Immature natural killer cell (primary cell): ENCODE measurements at regions not wholly inside any gene's neighbourhood (a gene's known extent, or its start where the extent isn't known, plus 50 kb on each side); places are given as distances from the start of the nearest gene placed in this dataset.

Source experiments
- DNase-seq, 3 donors: peaks; one replicate each; pipeline ENCODE4 v3.0.0; 2022; ENCODE audit warnings: mixed read lengths in 1 of 3
- H3K27ac Mint-ChIP-seq, 6 donors: one replicate each; pipeline ENCODE4 v1.8.0; 2020; ENCODE audit warnings: mixed read lengths in 6 of 6, mild to moderate bottlenecking in 5 of 6, inconsistent platforms in 4 of 6, moderate library complexity in 3 of 6
- H3K27me3 Mint-ChIP-seq, 3 donors: one replicate each; pipeline ENCODE4 v1.8.0; 2020 to 2021; ENCODE audit warnings: low read depth in 3 of 3, mild to moderate bottlenecking in 3 of 3, mixed read lengths in 3 of 3, moderate library complexity in 3 of 3, inconsistent platforms in 1 of 3
- H3K36me3 Mint-ChIP-seq, 3 donors: one replicate each; pipeline ENCODE4 v1.8.0; 2020; ENCODE audit warnings: mixed read lengths in 3 of 3, inconsistent platforms in 2 of 3, mild to moderate bottlenecking in 2 of 3
- H3K4me1 Mint-ChIP-seq, 2 donors: one replicate each; pipeline ENCODE4 v1.8.0; 2020; ENCODE audit warnings: inconsistent platforms in 2 of 2, mild to moderate bottlenecking in 2 of 2, mixed read lengths in 2 of 2, moderate library complexity in 1 of 2
- H3K4me3 Mint-ChIP-seq, 5 donors: one replicate each; pipeline ENCODE4 v1.8.0; 2020; ENCODE audit warnings: mild to moderate bottlenecking in 5 of 5, mixed read lengths in 5 of 5, inconsistent platforms in 3 of 5, moderate library complexity in 3 of 5
- H3K9me3 Mint-ChIP-seq, 6 donors: one replicate each; pipeline ENCODE4 v1.8.0; 2020; ENCODE audit warnings: mild to moderate bottlenecking in 6 of 6, mixed read lengths in 6 of 6, inconsistent platforms in 4 of 6, moderate library complexity in 3 of 6

GRCh38 chr7:25384788-25385505 is 156.7 kb upstream of the NPVF start:
- H3K4me1 Mint-ChIP-seq = no peaks in the 10 kb centered on the region
- H3K9me3 Mint-ChIP-seq = peaks cover 0 to 2% (median 0%) of the 10 kb centered on the region in 6 donors
- no peaks in the 10 kb centered on the region for H3K36me3 Mint-ChIP-seq
- H3K27ac Mint-ChIP-seq = no peak overlapping the region
- no peak for DNase-seq
- H3K27me3 Mint-ChIP-seq = peaks cover 3 to 9% (median 9%) of the 10 kb centered on the region in 3 donors
- H3K4me3 Mint-ChIP-seq = no peak overlapping the region

DNA sequence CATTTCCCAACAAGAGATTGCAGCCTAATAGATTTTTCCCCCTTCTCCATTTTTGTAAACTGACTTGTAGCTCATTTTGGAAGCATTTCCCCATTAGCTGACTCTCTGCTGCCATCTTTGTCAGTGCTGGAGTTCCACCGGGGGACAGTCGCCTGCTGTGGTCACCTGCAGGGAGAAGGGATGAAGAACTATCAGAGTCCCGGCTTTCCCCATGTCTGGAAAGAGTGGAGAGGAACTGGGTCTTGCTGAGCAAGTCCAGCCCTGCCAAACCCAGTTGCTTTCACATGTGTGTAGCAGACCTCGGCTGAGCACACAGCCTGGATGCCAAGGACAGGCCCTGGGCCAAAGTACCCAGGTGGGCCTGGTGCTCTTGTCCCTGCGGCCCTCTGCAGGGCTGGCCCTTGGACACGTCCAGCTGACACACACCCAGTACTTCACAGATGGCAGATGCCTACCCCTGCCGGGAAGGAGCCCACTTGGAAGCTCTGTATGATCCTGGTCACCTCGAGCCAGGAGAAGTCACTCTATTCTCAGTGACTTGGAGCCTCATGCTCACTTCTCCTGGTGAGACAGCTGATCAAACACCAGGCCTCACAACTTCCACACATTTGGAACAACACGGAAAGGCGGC is 157.3 kb upstream of the NPVF start:
- H3K4me1 Mint-ChIP-seq = no peaks in the 10 kb centered on the region
- no peaks in the 10 kb centered on the region for H3K36me3 Mint-ChIP-seq
- no peak overlapping the region for H3K4me3 Mint-ChIP-seq
- peaks cover under 1 to 9% (median 9%) of the 10 kb centered on the region in 3 donors for H3K27me3 Mint-ChIP-seq
- H3K27ac Mint-ChIP-seq = no peak overlapping the region
- no peak for DNase-seq
- H3K9me3 Mint-ChIP-seq = peaks cover 0 to 2% (median 0%) of the 10 kb centered on the region in 6 donors

- H3K36me3 Mint-ChIP-seq = no peaks in the 10 kb centered on the region
- no peak for DNase-seq
- peaks cover 0 to 9% (median 7%) of the 10 kb centered on the region in 3 donors for H3K27me3 Mint-ChIP-seq
- H3K27ac Mint-ChIP-seq = no peak overlapping the region
- peaks cover 0 to 2% (median 0%) of the 10 kb centered on the region in 6 donors for H3K9me3 Mint-ChIP-seq
- no peaks in the 10 kb centered on the region for H3K4me1 Mint-ChIP-seq
- no peak overlapping the region for H3K4me3 Mint-ChIP-seq
These were observed 158.0 kb upstream of the NPVF start for GRCh38 chr7:25386311-25386744.

- H3K36me3 Mint-ChIP-seq = no peaks in the 10 kb centered on the region
- no peak for DNase-seq
- no peaks in the 10 kb centered on the region for H3K4me1 Mint-ChIP-seq
- H3K9me3 Mint-ChIP-seq = peaks cover 0 to 2% (median 0%) of the 10 kb centered on the region in 6 donors
- no peak overlapping the region for H3K27ac Mint-ChIP-seq
- no peak overlapping the region for H3K4me3 Mint-ChIP-seq
- peaks cover 0 to 13% (median 6%) of the 10 kb centered on the region in 3 donors for H3K27me3 Mint-ChIP-seq
These were observed 160.4 kb upstream of the NPVF start for GRCh38 chr7:25388681-25389080.

DNA sequence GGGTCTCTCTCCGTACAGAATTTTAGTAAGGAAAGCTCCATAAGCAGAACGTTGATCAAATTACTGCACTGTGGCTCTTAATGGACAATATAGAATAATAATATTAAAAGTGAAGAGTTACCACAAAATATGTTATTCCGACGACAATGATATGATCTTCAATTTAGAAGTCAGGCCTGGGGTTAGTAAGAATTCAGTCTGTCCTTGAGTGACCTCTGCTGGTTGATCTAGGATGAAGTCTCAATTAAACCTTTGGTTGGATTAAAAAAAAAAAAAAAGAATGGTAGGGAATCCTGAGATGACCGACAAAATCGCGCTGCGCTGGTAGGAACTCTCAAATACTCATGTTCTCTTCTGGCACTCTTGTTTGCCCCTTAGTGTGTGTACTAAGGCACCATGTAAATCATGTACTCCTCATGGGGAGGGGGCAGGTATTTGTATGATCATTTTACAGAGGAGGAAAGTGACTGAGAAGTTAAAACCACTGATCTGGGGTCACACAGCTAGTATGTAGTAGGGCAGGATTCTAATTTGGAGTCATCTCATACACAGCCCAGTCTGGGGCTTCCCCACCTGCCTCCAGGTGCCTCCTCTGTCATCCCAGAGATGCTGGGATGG is 161.3 kb upstream of the NPVF start:
- Mint-ChIP-seq H3K27ac (no peak overlapping the region), H3K36me3 (no peaks in the 10 kb centered on the region), H3K4me3 (no peak overlapping the region), H3K27me3 (peaks cover 0 to 13% (median 5%) of the 10 kb centered on the region in 3 donors), H3K4me1 (no peaks in the 10 kb centered on the region), H3K9me3 (peaks cover 0 to 2% (median 0%) of the 10 kb centered on the region in 6 donors)
- no peak for DNase-seq

DNA sequence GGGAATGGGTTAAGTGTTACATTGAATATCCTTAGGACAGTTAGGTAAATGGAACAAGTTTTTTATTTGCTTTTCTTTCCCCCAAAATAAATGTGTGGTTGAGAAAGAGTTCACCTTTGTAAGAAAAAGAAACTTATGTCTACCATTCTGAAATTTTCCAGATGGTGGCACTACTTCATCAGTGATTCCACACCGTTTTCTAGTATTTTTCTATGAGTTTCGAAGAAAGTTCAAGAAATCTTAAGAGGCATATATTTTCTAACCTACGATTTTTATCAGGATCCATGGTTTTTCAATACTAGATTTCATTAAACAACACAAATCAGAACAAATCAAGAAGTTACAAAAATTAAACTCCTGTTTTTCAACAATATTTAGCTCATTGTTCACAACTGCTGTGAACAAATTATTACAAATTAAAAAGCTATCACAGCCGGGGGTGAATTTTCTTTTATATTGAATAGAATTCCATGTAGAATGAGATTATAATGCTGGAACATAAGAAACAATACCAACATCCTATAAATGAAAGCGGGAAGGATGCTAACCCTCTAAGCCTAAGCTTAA is 163.1 kb upstream of the NPVF start:
- no peak for DNase-seq
- peaks cover 2 to 14% (median 3%) of the 10 kb centered on the region in 3 donors for H3K27me3 Mint-ChIP-seq
- H3K27ac Mint-ChIP-seq = no peak overlapping the region
- H3K9me3 Mint-ChIP-seq = no peaks in the 10 kb centered on the region
- H3K4me1 Mint-ChIP-seq = no peaks in the 10 kb centered on the region
- H3K36me3 Mint-ChIP-seq = no peaks in the 10 kb centered on the region
- H3K4me3 Mint-ChIP-seq = no peak overlapping the region

- no peak for DNase-seq
- H3K4me1 Mint-ChIP-seq = no peaks in the 10 kb centered on the region
- H3K36me3 Mint-ChIP-seq = no peaks in the 10 kb centered on the region
- H3K27ac Mint-ChIP-seq = no peak overlapping the region
- no peak overlapping the region for H3K4me3 Mint-ChIP-seq
- no peaks in the 10 kb centered on the region for H3K9me3 Mint-ChIP-seq
- peaks cover 2 to 12% (median 3%) of the 10 kb centered on the region in 3 donors for H3K27me3 Mint-ChIP-seq
These were observed 163.8 kb upstream of the NPVF start for GRCh38 chr7:25391961-25392587.

GRCh38 chr7:25392588-25393338 is 164.5 kb upstream of the NPVF start:
- no peaks in the 10 kb centered on the region for H3K4me1 Mint-ChIP-seq
- no peaks in the 10 kb centered on the region for H3K36me3 Mint-ChIP-seq
- DNase-seq = no peak
- peaks cover 2 to 11% (median 3%) of the 10 kb centered on the region in 3 donors for H3K27me3 Mint-ChIP-seq
- no peak overlapping the region for H3K27ac Mint-ChIP-seq
- H3K4me3 Mint-ChIP-seq = no peak overlapping the region
- H3K9me3 Mint-ChIP-seq = no peaks in the 10 kb centered on the region

GRCh38 chr7:25395976-25396375 is 167.7 kb upstream of the NPVF start:
- Mint-ChIP-seq H3K9me3 (no peaks in the 10 kb centered on the region), H3K27ac (no peak overlapping the region), H3K4me1 (no peaks in the 10 kb centered on the region), H3K4me3 (no peak overlapping the region), H3K36me3 (no peaks in the 10 kb centered on the region), H3K27me3 (peaks cover 3 to 6% (median 5%) of the 10 kb centered on the region in 3 donors)
- no peak for DNase-seq

GRCh38 chr7:25396668-25397067 is 168.4 kb upstream of the NPVF start:
- no peaks in the 10 kb centered on the region for H3K4me1 Mint-ChIP-seq
- DNase-seq = no peak
- no peaks in the 10 kb centered on the region for H3K9me3 Mint-ChIP-seq
- H3K27ac Mint-ChIP-seq = no peak overlapping the region
- H3K4me3 Mint-ChIP-seq = no peak overlapping the region
- no peaks in the 10 kb centered on the region for H3K36me3 Mint-ChIP-seq
- peaks cover 5 to 8% (median 6%) of the 10 kb centered on the region in 3 donors for H3K27me3 Mint-ChIP-seq

DNA sequence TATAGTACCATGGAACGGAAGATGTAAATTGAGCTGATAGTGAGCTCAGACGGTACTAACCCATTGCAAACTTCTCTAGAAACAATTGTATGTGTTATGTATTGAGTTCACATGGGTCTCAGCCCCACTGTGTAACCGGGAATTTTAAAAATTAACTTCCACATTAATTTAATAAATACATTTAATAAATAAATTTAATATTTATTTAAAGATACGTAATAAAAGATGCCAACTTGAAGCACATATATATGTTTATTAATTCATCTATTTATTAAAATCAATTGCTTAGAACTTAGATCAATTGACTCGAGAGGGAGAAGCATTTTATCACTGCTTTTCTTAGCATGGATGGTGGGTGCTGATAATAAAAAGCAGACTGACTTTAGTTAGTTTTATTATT is 170.1 kb upstream of the NPVF start:
- Mint-ChIP-seq H3K9me3 (no peaks in the 10 kb centered on the region), H3K4me3 (no peak overlapping the region), H3K27me3 (peaks cover 3 to 5% (median 5%) of the 10 kb centered on the region in 3 donors), H3K36me3 (no peaks in the 10 kb centered on the region), H3K27ac (no peak overlapping the region), H3K4me1 (no peaks in the 10 kb centered on the region)
- DNase-seq = no peak

DNA sequence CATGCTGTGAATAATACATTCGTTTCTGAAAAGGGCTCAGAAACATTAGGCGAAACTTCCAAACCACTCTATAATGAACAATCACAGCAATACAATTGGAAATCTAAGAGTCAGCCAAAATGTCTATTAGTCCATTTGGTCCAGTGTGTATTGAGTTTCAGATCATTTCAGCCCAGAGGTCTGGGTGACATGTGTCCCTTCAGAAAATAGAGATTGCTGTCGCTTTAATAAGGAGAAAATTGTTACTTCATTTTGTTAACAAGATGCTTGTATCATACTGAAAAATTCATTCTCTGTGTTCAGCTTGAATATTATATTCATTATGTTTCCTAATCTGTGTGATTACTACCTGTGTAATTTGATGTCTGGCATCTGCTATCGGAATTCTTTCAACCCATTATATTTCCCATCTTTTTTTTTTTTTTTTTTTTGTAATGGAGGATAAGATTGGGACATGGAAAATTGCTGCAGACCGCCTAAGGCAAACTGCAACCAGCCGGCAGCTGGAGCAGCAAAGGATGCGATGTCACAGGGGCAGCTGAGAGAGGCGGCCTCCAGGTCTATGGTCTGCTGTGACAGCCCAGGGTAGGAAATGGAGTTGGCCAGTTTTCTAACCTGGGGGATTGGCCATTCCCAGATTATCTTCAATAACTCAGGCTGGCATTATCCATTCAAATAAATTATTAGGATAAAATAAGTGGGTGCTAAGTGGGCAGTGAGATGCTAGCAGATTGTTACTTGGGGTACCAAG is 170.9 kb upstream of the NPVF start:
- H3K27me3 Mint-ChIP-seq = peaks cover 3 to 5% (median 5%) of the 10 kb centered on the region in 3 donors
- no peak overlapping the region for H3K27ac Mint-ChIP-seq

DNA sequence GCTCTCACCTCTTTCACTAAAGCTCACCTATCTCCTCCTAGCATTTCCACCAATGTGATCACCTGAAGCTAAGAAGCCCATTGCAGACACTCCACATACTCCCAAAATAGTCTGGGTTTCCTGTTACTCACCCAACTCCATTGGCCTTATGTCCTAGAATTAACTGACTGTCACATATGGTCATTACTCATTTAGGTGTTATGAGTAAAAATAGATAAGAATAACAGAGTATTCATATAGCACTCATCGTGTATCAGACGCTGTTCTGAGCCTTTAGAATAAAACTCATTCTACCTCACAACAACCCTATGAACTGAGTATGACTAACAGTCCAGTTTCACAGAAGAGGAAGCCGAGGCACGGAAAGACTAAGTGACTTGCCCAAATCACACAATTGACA is 174.2 kb upstream of the NPVF start:
- Mint-ChIP-seq H3K36me3 (no peaks in the 10 kb centered on the region), H3K27me3 (peaks cover 2 to 8% (median 3%) of the 10 kb centered on the region in 3 donors), H3K9me3 (peaks cover 0 to 1% (median 0%) of the 10 kb centered on the region in 6 donors), H3K4me3 (no peak overlapping the region), H3K27ac (no peak overlapping the region), H3K4me1 (no peaks in the 10 kb centered on the region)
- no peak for DNase-seq

More for the DNA sequence above, 170.9 kb upstream of the NPVF start:
- DNase-seq = no peak
- no peaks in the 10 kb centered on the region for H3K9me3 Mint-ChIP-seq
- no peak overlapping the region for H3K4me3 Mint-ChIP-seq
- no peaks in the 10 kb centered on the region for H3K4me1 Mint-ChIP-seq
- H3K36me3 Mint-ChIP-seq = no peaks in the 10 kb centered on the region
